SK-N-SH treated with all-trans-retinoic acid at 6 μM for 48 hours (cell line): ENCODE measurements at regions not wholly inside any gene's neighbourhood (a gene's known extent, or its start where the extent isn't known, plus 50 kb on each side); places are given as distances from the start of the nearest gene placed in this dataset.

Experiments used
- ATAC-seq: fragments of 200-7000 bp; cut with Tn5 transposase; 3 replicates; pipeline ENCODE4 v1.9.1; 2020; ENCODE audit warnings: mild to moderate bottlenecking, moderate library complexity
- ARNTL ChIP-seq: fragments of 450-650 bp; formaldehyde crosslinking; IDR thresholded peaks from 2 replicates; pipeline ENCODE4 v1.5.0; 2020; ENCODE audit warnings: low read depth, mild to moderate bottlenecking, moderate library complexity, borderline replicate concordance
- BACH2 ChIP-seq: fragments of 250-450 bp; sonication (Bioruptor Pico); IDR thresholded peaks from 2 replicates; pipeline ENCODE4 v1.9.0; 2021; ENCODE audit warnings: mild to moderate bottlenecking, borderline replicate concordance
- CSDC2 ChIP-seq: fragments of 250-450 bp; sonication (Bioruptor Pico); IDR thresholded peaks from 2 replicates; pipeline ENCODE4 v1.5.0; 2020; ENCODE audit warnings: mild to moderate bottlenecking, moderate library complexity
- GLIS3 ChIP-seq: fragments of 250-450 bp; sonication (Bioruptor Pico); IDR thresholded peaks from 2 replicates; pipeline ENCODE4 v1.5.0; 2020; ENCODE audit warnings: mild to moderate bottlenecking, moderate library complexity
- ISL1 ChIP-seq: fragments of 250-450 bp; sonication (Bioruptor Pico); IDR thresholded peaks from 2 replicates; pipeline ENCODE4 v2.1.2; 2022; ENCODE audit warnings: mild to moderate bottlenecking, moderate library complexity
- OSR1 ChIP-seq: fragments of 250-450 bp; sonication (Bioruptor Pico); IDR thresholded peaks from 2 replicates; pipeline ENCODE4 v1.8.0; 2022; ENCODE audit warnings: moderate library complexity, mild to moderate bottlenecking, inconsistent platforms
- PPARA ChIP-seq: fragments of 250-450 bp; sonication (Bioruptor Pico); IDR thresholded peaks from 2 replicates; pipeline ENCODE4 v1.5.0; 2020; ENCODE audit warnings: mild to moderate bottlenecking, borderline replicate concordance
- RARB ChIP-seq: fragments of 250-450 bp; sonication (Bioruptor Pico); IDR thresholded peaks from 2 replicates; pipeline ENCODE4 v1.8.0; 2021; ENCODE audit warnings: mild to moderate bottlenecking, moderate library complexity
- SNAI2 ChIP-seq: fragments of 250-450 bp; sonication (Bioruptor Pico); IDR thresholded peaks from 2 replicates; pipeline ENCODE4 v1.5.0; 2020; ENCODE audit warnings: mild to moderate bottlenecking, moderate library complexity
- TCF4 ChIP-seq: fragments of 250-450 bp; sonication (Bioruptor Pico); IDR thresholded peaks from 2 replicates; pipeline ENCODE4 v1.8.0; 2021; ENCODE audit warnings: mild to moderate bottlenecking, moderate library complexity, borderline replicate concordance
- TOX ChIP-seq: fragments of 250-450 bp; sonication (Bioruptor Pico); IDR thresholded peaks from 2 replicates; pipeline ENCODE4 v1.8.0; 2021; ENCODE audit warnings: mild to moderate bottlenecking, moderate library complexity, borderline replicate concordance
- ZC3H10 ChIP-seq: fragments of 250-450 bp; sonication (Bioruptor Pico); IDR thresholded peaks from 2 replicates; pipeline ENCODE4 v1.5.1; 2021; ENCODE audit warnings: mild to moderate bottlenecking, moderate library complexity
- ZFP30 ChIP-seq: fragments of 450-650 bp; formaldehyde crosslinking; IDR thresholded peaks from 2 replicates; pipeline ENCODE4 v1.5.0; 2022; ENCODE audit warnings: mild to moderate bottlenecking, moderate library complexity
- ZNF70 ChIP-seq: fragments of 450-650 bp; formaldehyde crosslinking; IDR thresholded peaks from 2 replicates; pipeline ENCODE4 v1.5.0; 2020; ENCODE audit warnings: mild to moderate bottlenecking, moderate library complexity
- ZNF8 ChIP-seq: fragments of 450-650 bp; formaldehyde crosslinking; IDR thresholded peaks from 2 replicates; pipeline ENCODE4 v1.5.0; 2020; ENCODE audit warnings: mild to moderate bottlenecking, moderate library complexity
- TF ChIP-seq, protein P1 (sequence below): fragments of 250-450 bp; sonication (Bioruptor Pico); IDR thresholded peaks from 2 replicates; pipeline ENCODE4 v1.8.0; 2021; ENCODE audit warnings: low read depth, mild to moderate bottlenecking, moderate library complexity, borderline replicate concordance
- TF ChIP-seq, protein P2 (sequence below): fragments of 250-450 bp; sonication (Bioruptor Pico); IDR thresholded peaks from 2 replicates; pipeline ENCODE4 v1.8.0; 2020; ENCODE audit warnings: mild to moderate bottlenecking, moderate library complexity, borderline replicate concordance
- TF ChIP-seq, protein P3 (sequence below): fragments of 250-450 bp; sonication (Bioruptor Pico); IDR thresholded peaks from 2 replicates; pipeline ENCODE4 v1.5.1; 2020; ENCODE audit warnings: low read depth, mild to moderate bottlenecking, moderate library complexity
- TF ChIP-seq, protein P4 (sequence below): fragments of 250-450 bp; sonication (Bioruptor Pico); IDR thresholded peaks from 2 replicates; pipeline ENCODE4 v1.5.0; 2020; ENCODE audit warnings: mild to moderate bottlenecking, moderate library complexity
- TF ChIP-seq, protein P5 (sequence below): fragments of 250-450 bp; sonication (Bioruptor Pico); IDR thresholded peaks from 2 replicates; pipeline ENCODE4 v1.5.1; 2021; ENCODE audit warnings: mild to moderate bottlenecking, moderate library complexity

DNA sequence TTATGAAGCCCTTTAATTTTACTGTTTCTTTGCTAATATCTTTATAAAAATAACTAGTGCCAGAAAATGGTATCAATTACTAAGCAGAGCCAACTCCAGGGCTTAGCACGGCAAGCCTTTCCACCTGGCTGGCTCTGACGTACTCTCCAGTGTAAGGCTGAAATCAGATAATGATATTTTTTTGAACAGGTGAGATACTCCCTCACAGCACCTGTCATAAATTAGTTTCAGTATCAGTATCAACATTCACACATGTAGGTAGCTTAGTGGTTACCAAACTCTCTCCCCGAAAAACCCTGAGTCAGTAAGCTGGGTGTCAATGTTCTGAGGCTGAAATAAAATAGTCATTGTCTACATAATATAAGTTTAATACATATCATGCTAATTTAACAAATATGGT, 710.1 kb downstream of the SQOR start:
- TF ChIP-seq ZNF8 (CRISPR knock-in tag): no peak
- TF ChIP-seq ZFP30 (CRISPR knock-in tag): no peak
- TF ChIP-seq, protein P1, sequence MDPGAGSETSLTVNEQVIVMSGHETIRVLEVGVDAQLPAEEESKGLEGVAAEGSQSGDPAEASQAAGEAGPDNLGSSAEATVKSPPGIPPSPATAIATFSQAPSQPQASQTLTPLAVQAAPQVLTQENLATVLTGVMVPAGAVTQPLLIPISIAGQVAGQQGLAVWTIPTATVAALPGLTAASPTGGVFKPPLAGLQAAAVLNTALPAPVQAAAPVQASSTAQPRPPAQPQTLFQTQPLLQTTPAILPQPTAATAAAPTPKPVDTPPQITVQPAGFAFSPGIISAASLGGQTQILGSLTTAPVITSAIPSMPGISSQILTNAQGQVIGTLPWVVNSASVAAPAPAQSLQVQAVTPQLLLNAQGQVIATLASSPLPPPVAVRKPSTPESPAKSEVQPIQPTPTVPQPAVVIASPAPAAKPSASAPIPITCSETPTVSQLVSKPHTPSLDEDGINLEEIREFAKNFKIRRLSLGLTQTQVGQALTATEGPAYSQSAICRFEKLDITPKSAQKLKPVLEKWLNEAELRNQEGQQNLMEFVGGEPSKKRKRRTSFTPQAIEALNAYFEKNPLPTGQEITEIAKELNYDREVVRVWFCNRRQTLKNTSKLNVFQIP (CRISPR knock-in tag): no peak
- TF ChIP-seq, protein P2, sequence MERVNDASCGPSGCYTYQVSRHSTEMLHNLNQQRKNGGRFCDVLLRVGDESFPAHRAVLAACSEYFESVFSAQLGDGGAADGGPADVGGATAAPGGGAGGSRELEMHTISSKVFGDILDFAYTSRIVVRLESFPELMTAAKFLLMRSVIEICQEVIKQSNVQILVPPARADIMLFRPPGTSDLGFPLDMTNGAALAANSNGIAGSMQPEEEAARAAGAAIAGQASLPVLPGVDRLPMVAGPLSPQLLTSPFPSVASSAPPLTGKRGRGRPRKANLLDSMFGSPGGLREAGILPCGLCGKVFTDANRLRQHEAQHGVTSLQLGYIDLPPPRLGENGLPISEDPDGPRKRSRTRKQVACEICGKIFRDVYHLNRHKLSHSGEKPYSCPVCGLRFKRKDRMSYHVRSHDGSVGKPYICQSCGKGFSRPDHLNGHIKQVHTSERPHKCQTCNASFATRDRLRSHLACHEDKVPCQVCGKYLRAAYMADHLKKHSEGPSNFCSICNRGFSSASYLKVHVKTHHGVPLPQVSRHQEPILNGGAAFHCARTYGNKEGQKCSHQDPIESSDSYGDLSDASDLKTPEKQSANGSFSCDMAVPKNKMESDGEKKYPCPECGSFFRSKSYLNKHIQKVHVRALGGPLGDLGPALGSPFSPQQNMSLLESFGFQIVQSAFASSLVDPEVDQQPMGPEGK (CRISPR knock-in tag): no peak
- TF ChIP-seq GLIS3 (CRISPR knock-in tag): no peak
- no peak for TF ChIP-seq PPARA
- TF ChIP-seq, protein P3, sequence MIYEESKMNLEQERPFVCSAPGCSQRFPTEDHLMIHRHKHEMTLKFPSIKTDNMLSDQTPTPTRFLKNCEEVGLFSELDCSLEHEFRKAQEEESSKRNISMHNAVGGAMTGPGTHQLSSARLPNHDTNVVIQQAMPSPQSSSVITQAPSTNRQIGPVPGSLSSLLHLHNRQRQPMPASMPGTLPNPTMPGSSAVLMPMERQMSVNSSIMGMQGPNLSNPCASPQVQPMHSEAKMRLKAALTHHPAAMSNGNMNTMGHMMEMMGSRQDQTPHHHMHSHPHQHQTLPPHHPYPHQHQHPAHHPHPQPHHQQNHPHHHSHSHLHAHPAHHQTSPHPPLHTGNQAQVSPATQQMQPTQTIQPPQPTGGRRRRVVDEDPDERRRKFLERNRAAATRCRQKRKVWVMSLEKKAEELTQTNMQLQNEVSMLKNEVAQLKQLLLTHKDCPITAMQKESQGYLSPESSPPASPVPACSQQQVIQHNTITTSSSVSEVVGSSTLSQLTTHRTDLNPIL: no peak
- TF ChIP-seq ZC3H10 (CRISPR knock-in tag): no peak
- TF ChIP-seq OSR1 (CRISPR knock-in tag): no peak
- TF ChIP-seq, protein P4, sequence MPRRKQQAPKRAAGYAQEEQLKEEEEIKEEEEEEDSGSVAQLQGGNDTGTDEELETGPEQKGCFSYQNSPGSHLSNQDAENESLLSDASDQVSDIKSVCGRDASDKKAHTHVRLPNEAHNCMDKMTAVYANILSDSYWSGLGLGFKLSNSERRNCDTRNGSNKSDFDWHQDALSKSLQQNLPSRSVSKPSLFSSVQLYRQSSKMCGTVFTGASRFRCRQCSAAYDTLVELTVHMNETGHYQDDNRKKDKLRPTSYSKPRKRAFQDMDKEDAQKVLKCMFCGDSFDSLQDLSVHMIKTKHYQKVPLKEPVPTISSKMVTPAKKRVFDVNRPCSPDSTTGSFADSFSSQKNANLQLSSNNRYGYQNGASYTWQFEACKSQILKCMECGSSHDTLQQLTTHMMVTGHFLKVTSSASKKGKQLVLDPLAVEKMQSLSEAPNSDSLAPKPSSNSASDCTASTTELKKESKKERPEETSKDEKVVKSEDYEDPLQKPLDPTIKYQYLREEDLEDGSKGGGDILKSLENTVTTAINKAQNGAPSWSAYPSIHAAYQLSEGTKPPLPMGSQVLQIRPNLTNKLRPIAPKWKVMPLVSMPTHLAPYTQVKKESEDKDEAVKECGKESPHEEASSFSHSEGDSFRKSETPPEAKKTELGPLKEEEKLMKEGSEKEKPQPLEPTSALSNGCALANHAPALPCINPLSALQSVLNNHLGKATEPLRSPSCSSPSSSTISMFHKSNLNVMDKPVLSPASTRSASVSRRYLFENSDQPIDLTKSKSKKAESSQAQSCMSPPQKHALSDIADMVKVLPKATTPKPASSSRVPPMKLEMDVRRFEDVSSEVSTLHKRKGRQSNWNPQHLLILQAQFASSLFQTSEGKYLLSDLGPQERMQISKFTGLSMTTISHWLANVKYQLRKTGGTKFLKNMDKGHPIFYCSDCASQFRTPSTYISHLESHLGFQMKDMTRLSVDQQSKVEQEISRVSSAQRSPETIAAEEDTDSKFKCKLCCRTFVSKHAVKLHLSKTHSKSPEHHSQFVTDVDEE (CRISPR knock-in tag): no peak
- TF ChIP-seq TCF4 (CRISPR knock-in tag): no peak
- TF ChIP-seq ZNF70 (CRISPR knock-in tag): no peak
- no peak for TF ChIP-seq ISL1 (CRISPR knock-in tag)
- no peak for TF ChIP-seq TOX (CRISPR knock-in tag)
- TF ChIP-seq BACH2 (CRISPR knock-in tag): no peak
- no peak for TF ChIP-seq RARB (CRISPR knock-in tag)
- TF ChIP-seq CSDC2 (CRISPR knock-in tag): no peak
- TF ChIP-seq, protein P5, sequence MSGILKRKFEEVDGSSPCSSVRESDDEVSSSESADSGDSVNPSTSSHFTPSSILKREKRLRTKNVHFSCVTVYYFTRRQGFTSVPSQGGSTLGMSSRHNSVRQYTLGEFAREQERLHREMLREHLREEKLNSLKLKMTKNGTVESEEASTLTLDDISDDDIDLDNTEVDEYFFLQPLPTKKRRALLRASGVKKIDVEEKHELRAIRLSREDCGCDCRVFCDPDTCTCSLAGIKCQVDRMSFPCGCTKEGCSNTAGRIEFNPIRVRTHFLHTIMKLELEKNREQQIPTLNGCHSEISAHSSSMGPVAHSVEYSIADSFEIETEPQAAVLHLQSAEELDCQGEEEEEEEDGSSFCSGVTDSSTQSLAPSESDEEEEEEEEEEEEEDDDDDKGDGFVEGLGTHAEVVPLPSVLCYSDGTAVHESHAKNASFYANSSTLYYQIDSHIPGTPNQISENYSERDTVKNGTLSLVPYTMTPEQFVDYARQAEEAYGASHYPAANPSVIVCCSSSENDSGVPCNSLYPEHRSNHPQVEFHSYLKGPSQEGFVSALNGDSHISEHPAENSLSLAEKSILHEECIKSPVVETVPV (CRISPR knock-in tag): no peak
- TF ChIP-seq SNAI2 (CRISPR knock-in tag): no peak
- no peak for ATAC-seq

DNA sequence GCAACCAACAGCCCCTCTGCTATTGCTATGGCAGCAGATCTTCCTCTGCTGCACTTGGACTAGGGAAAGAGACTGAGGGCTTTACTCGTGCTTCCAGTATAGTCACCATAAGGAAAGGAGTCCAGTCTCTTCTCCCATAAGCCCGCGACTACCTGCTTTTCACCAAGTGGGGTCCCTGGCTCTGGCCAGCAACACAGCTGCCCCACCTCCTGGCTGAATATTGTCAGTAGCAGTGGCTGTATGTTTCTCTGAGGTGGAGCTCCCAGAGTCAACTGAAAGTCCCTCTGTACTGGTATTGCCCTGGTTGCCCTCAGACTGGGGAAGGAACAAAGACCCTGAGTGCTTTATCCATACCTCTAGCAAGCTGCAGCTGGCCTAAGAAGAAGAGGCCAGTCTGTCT, 719.6 kb downstream of the SQOR start:
- TF ChIP-seq SNAI2 (CRISPR knock-in tag) (no peak), TOX (CRISPR knock-in tag) (no peak), ARNTL (CRISPR knock-in tag) (no peak), ZNF8 (CRISPR knock-in tag) (no peak), RARB (CRISPR knock-in tag) (no peak)
- TF ChIP-seq, protein P4 (CRISPR knock-in tag): no peak
- TF ChIP-seq, protein P2 (CRISPR knock-in tag): no peak
- TF ChIP-seq, protein P5 (CRISPR knock-in tag): no peak
- no peak for ATAC-seq
